DND-41 (cell line): ENCODE measurements at regions not wholly inside any gene's neighbourhood (a gene's known extent, or its start where the extent isn't known, plus 50 kb on each side); places are given as distances from the start of the nearest gene placed in this dataset.

ENCODE experiments used
- ATAC-seq: fragments of 200-7000 bp; cut with Tn5 transposase; 3 replicates; pipeline ENCODE4 v1.9.1; 2021; ENCODE audit warnings: low read depth; ENCODE audit not compliant: insufficient read depth
- DNase-seq: peaks from one replicate; pipeline ENCODE4 v3.0.0-alpha.2; 2020
- H2AFZ ChIP-seq: 2 replicates; pipeline ENCODE4 v1.6.0; 2012; ENCODE audit warnings: low read depth, low read length
- H3K27ac ChIP-seq: 2 replicates; pipeline ENCODE4 v1.5.1; 2012; ENCODE audit warnings: low read length, inconsistent platforms
- H3K27me3 ChIP-seq: fragments of 200-600 bp; sonication (generic); 2 replicates; pipeline ENCODE4 v1.6.0; 2012; ENCODE audit warnings: low read length, mild to moderate bottlenecking, inconsistent platforms; ENCODE audit not compliant: insufficient read depth, poor library complexity
- H3K36me3 ChIP-seq: 2 replicates; pipeline ENCODE4 v1.5.1; 2012; ENCODE audit warnings: low read length, inconsistent platforms; ENCODE audit not compliant: insufficient read depth
- H3K4me1 ChIP-seq: 2 replicates; pipeline ENCODE4 v1.5.1; 2012; ENCODE audit warnings: mild to moderate bottlenecking, low read length; ENCODE audit not compliant: insufficient read depth
- H3K4me2 ChIP-seq: 2 replicates; pipeline ENCODE4 v1.6.0; 2012; ENCODE audit warnings: mild to moderate bottlenecking, moderate library complexity, low read length, inconsistent platforms; ENCODE audit not compliant: insufficient read depth
- H3K4me3 ChIP-seq, 2 experiments: fragments of 200-600 bp in 1 of 2; shearing (Covaris generic) in 1 of 2; 2 replicates each; pipeline ENCODE4 v1.5.1; 2012 to 2016; ENCODE audit warnings: inconsistent platforms in 2 of 2, low read length in 2 of 2, mild to moderate bottlenecking in 2 of 2, low read depth in 1 of 2, moderate library complexity in 1 of 2
- H3K79me2 ChIP-seq: 2 replicates; pipeline ENCODE4 v1.6.0; 2012; ENCODE audit warnings: low read length, inconsistent platforms; ENCODE audit not compliant: insufficient read depth
- H3K9ac ChIP-seq: 2 replicates; pipeline ENCODE4 v1.6.0; 2012; ENCODE audit warnings: low read depth, mild to moderate bottlenecking, inconsistent platforms, low read length, moderate library complexity
- H3K9me3 ChIP-seq: 2 replicates; pipeline ENCODE4 v1.5.1; 2012; ENCODE audit warnings: low read length, moderate library complexity, mild to moderate bottlenecking, inconsistent platforms; ENCODE audit not compliant: insufficient read depth, severe bottlenecking
- H4K20me1 ChIP-seq: 2 replicates; pipeline ENCODE4 v1.6.0; 2012; ENCODE audit warnings: low read length; ENCODE audit not compliant: insufficient read depth
- CTCF ChIP-seq: IDR thresholded peaks from 2 replicates; pipeline ENCODE4 v1.5.1; 2012; ENCODE audit warnings: borderline replicate concordance, low read length, moderate library complexity, mild to moderate bottlenecking; ENCODE audit not compliant: poor library complexity, severe bottlenecking; ENCODE audit errors: extremely low read depth
- EZH2 ChIP-seq: IDR thresholded peaks from 3 replicates; pipeline ENCODE4 v1.6.1; 2012; ENCODE audit warnings: borderline replicate concordance, low read depth, mild to moderate bottlenecking, moderate library complexity, low read length, inconsistent platforms; ENCODE audit not compliant: severe bottlenecking

GRCh38 chr21:22062472-22063139, 1064.4 kb downstream of the NCAM2 start:
- Histone ChIP-seq H3K36me3 (no peaks in the 10 kb centered on the region), H4K20me1 (no peaks in the 10 kb centered on the region), H3K9ac (no peak overlapping the region), H3K9me3 (no peaks in the 10 kb centered on the region), H3K4me3 (no peak overlapping the region), H3K4me2 (no peak overlapping the region), H2AFZ (no peak overlapping the region), H3K4me1 (no peaks in the 10 kb centered on the region; the same call in none of the 2 replicates), H3K79me2 (no peaks in the 10 kb centered on the region), H3K27me3 (no peaks in the 10 kb centered on the region), H3K27ac (no peak overlapping the region)
- ATAC-seq (peak; percentile 40; the same call in 1 of the 3 replicates), DNase-seq (no peak)
- TF ChIP-seq EZH2 (no peak), CTCF (no peak)

- Histone ChIP-seq H3K4me1 (no peaks in the 10 kb centered on the region; the same call in none of the 2 replicates), H3K9me3 (no peaks in the 10 kb centered on the region), H3K36me3 (no peaks in the 10 kb centered on the region), H3K79me2 (no peaks in the 10 kb centered on the region), H3K9ac (no peak overlapping the region), H2AFZ (no peak overlapping the region), H4K20me1 (no peaks in the 10 kb centered on the region), H3K27me3 (no peaks in the 10 kb centered on the region), H3K4me2 (no peak overlapping the region), H3K27ac (no peak overlapping the region), H3K4me3 (no peak overlapping the region)
- no peak for TF ChIP-seq EZH2
- TF ChIP-seq CTCF: no peak
- ATAC-seq (no peak), DNase-seq (no peak)
Measured at GRCh38 chr21:22063140-22063539, 1064.9 kb downstream of the NCAM2 start.

- Histone ChIP-seq H3K27ac (no peak overlapping the region), H3K9me3 (peaks cover 10% of the 10 kb centered on the region), H2AFZ (peak overlapping the region; percentile 22), H3K79me2 (no peaks in the 10 kb centered on the region), H3K4me3 (no peak overlapping the region), H3K9ac (no peak overlapping the region), H3K4me1 (peaks cover 7% of the 10 kb centered on the region; the same call in 1 of the 2 replicates), H4K20me1 (no peaks in the 10 kb centered on the region), H3K27me3 (no peaks in the 10 kb centered on the region), H3K36me3 (no peaks in the 10 kb centered on the region), H3K4me2 (no peak overlapping the region)
- ATAC-seq: no peak
- TF ChIP-seq EZH2 (no peak), CTCF (no peak)
- no peak for DNase-seq
Measured at GRCh38 chr21:22076471-22076870, 1078.3 kb downstream of the NCAM2 start.

GRCh38 chr21:22083899-22084298, 1085.7 kb downstream of the NCAM2 start:
- H3K79me2 ChIP-seq: no peaks in the 10 kb centered on the region
- no peaks in the 10 kb centered on the region for H3K27me3 ChIP-seq
- no peak overlapping the region for H3K4me3 ChIP-seq
- no peak overlapping the region for H3K4me2 ChIP-seq
- no peak overlapping the region for H3K27ac ChIP-seq
- ATAC-seq (no peak), DNase-seq (no peak)
- no peaks in the 10 kb centered on the region for H3K4me1 ChIP-seq
- peaks cover 16% of the 10 kb centered on the region for H3K9me3 ChIP-seq
- no peaks in the 10 kb centered on the region for H4K20me1 ChIP-seq
- TF ChIP-seq CTCF: no peak
- TF ChIP-seq EZH2: no peak
- no peak overlapping the region for H3K9ac ChIP-seq
- no peak overlapping the region for H2AFZ ChIP-seq
- H3K36me3 ChIP-seq: no peaks in the 10 kb centered on the region
